HCT116 (cell line): ENCODE measurements at regions not wholly inside any gene's neighbourhood (a gene's known extent, or its start where the extent isn't known, plus 50 kb on each side); places are given as distances from the start of the nearest gene placed in this dataset.
"Not testable (repeated sequence)": the region's sequence is repeated elsewhere in the genome, so short reads cannot be mapped to it uniquely, and the experiment has no call there.

Experiments used
- ATAC-seq: fragments of 200-7000 bp; cut with Tn5 transposase; 2 replicates; pipeline ENCODE4 v1.9.1; 2020; ENCODE audit warnings: mild to moderate bottlenecking, moderate library complexity
- BruUV-seq: library from RNA; stranded (reverse); fragments of 400-500 nt; replicated peaks from 2 replicates; lab custom pipeline; 2021; lab: Mats Ljungman, UMichigan
- CTCF ChIA-PET: fragments of 300-600 bp; sonication (Branson Sonifier 250); formaldehyde crosslinking; loops from one replicate; lab custom pipeline; 2021; ENCODE audit warnings: antibody characterized with exemption; lab: Charles Lee
- POLR2A ChIA-PET: fragments of 300-600, 350-600 bp; sonication (Branson Sonifier 250); formaldehyde crosslinking; loops from one replicate; lab custom pipeline; 2021; ENCODE audit warnings: antibody characterized with exemption; lab: Charles Lee
- RAD21 ChIA-PET, 2 experiments: fragments of 300-600 bp; sonication (Branson Sonifier 250); formaldehyde crosslinking; loops; one replicate each; lab custom pipeline; 2023; ENCODE audit warnings: low total read pairs in 2 of 2; ENCODE audit not compliant: uncharacterized antibody in 2 of 2, unreplicated experiment in 2 of 2, low non-redundant PET in 1 of 2; lab: Charles Lee
- DNase-seq: peaks from one replicate; pipeline ENCODE4 v3.0.0-alpha.2; 2010; ENCODE audit warnings: low read depth, low spot score
- H2AFZ ChIP-seq: fragments of 200-600 bp; shearing (Covaris generic), sonication (generic); 2 replicates; pipeline ENCODE4 v1.6.1; 2017; ENCODE audit warnings: low read depth, mixed run types, mixed read lengths, antibody characterized with exemption, low read length; ENCODE audit not compliant: poor library complexity, severe bottlenecking
- H3K27ac ChIP-seq: 2 replicates; pipeline ENCODE4 v1.5.1; 2012; ENCODE audit warnings: low read depth, low read length
- H3K27me3 ChIP-seq: fragments of 200-600 bp; sonication (generic); 2 replicates; pipeline ENCODE4 v1.6.1; 2016; ENCODE audit warnings: mixed run types, low read length, mixed read lengths; ENCODE audit not compliant: insufficient read depth
- H3K36me3 ChIP-seq, 2 experiments: fragments of 200-500 bp in 1 of 2; fragments of 200-600 bp in 1 of 2; sonication (Bioruptor generic) in 1 of 2; sonication (generic) in 1 of 2; 2 replicates each; pipeline versions ENCODE4 v1.5.1 to v1.6.1; 2014 to 2016; ENCODE audit warnings: low read length in 2 of 2, inconsistent platforms in 1 of 2, mixed read lengths in 1 of 2, mixed run types in 1 of 2; ENCODE audit not compliant: insufficient read depth in 2 of 2, control insufficient read depth in 1 of 2
- H3K4me1 ChIP-seq, 2 experiments: fragments of 200-600 bp in 1 of 2; sonication (generic) in 1 of 2; 2 replicates each; pipeline versions ENCODE4 v1.5.1 to v1.6.1; 2012 to 2017; ENCODE audit warnings: low read length in 2 of 2, inconsistent platforms in 1 of 2, mild to moderate bottlenecking in 1 of 2, mixed read lengths in 1 of 2, mixed run types in 1 of 2, moderate library complexity in 1 of 2; ENCODE audit not compliant: insufficient read depth in 2 of 2, control insufficient read depth in 1 of 2
- H3K4me2 ChIP-seq: fragments of 200-600 bp; sonication (generic); 2 replicates; pipeline ENCODE4 v1.6.1; 2017; ENCODE audit warnings: mixed run types, low read length, mixed read lengths
- H3K4me3 ChIP-seq, 2 experiments: fragments of 200-600 bp in 1 of 2; sonication (generic) in 1 of 2; replicated peaks in 1 of 2; 2 replicates each; pipeline ENCODE4 v1.5.1; 2011 to 2016; ENCODE audit warnings: low read length in 2 of 2, control low read depth in 1 of 2, low read depth in 1 of 2, mild to moderate bottlenecking in 1 of 2, mixed read lengths in 1 of 2, mixed run types in 1 of 2
- H3K79me2 ChIP-seq: fragments of 200-600 bp; sonication (generic); 2 replicates; pipeline ENCODE4 v1.6.1; 2017; ENCODE audit warnings: mild to moderate bottlenecking, mixed run types, low read length, moderate library complexity, mixed read lengths; ENCODE audit not compliant: insufficient read depth
- H3K9ac ChIP-seq: fragments of 200-600 bp; sonication (generic); 2 replicates; pipeline ENCODE4 v1.6.1; 2016; ENCODE audit warnings: low read length, mixed read lengths
- H3K9me2 ChIP-seq: fragments of 200-600 bp; sonication (generic), shearing (Covaris generic); 2 replicates; pipeline ENCODE4 v1.6.1; 2017; ENCODE audit warnings: mixed run types, mild to moderate bottlenecking, moderate library complexity; ENCODE audit not compliant: insufficient read depth
- H3K9me3 ChIP-seq, 2 experiments: fragments of 200-500 bp in 1 of 2; fragments of 200-600 bp in 1 of 2; sonication (Bioruptor generic) in 1 of 2; sonication (generic) in 1 of 2; 2 replicates each; pipeline ENCODE4 v1.6.1; 2014 to 2017; ENCODE audit warnings: low read length in 2 of 2, mixed read lengths in 2 of 2, inconsistent platforms in 1 of 2, low read depth in 1 of 2, mild to moderate bottlenecking in 1 of 2, mixed run types in 1 of 2, moderate library complexity in 1 of 2; ENCODE audit not compliant: control insufficient read depth in 1 of 2, insufficient read depth in 1 of 2
- H4K20me1 ChIP-seq: fragments of 200-600 bp; sonication (generic), shearing (Covaris generic); 2 replicates; pipeline ENCODE4 v1.6.1; 2017; ENCODE audit warnings: mixed run types, mild to moderate bottlenecking, moderate library complexity; ENCODE audit not compliant: insufficient read depth
- ATF3 ChIP-seq: IDR thresholded peaks from 2 replicates; pipeline ENCODE4 v1.6.1; 2012
- CBX3 ChIP-seq: IDR thresholded peaks from 2 replicates; pipeline ENCODE4 v1.6.1; 2012; ENCODE audit warnings: low read depth
- CEBPB ChIP-seq: IDR thresholded peaks from 2 replicates; pipeline ENCODE4 v1.6.1; 2012; ENCODE audit warnings: low read depth
- CTCF ChIP-seq, 3 experiments: fragments of 200-600 bp in 1 of 3; sonication (generic) in 1 of 3; IDR thresholded peaks in 2 of 3; conservative IDR thresholded peaks in 1 of 3; 2 replicates each; pipeline ENCODE4 v1.5.1; 2012 to 2017; ENCODE audit warnings: low read depth in 2 of 3, low read length in 2 of 3, antibody characterized with exemption in 1 of 3, borderline replicate concordance in 1 of 3, control low read depth in 1 of 3, mild to moderate bottlenecking in 1 of 3, mixed read lengths in 1 of 3, mixed run types in 1 of 3, moderate library complexity in 1 of 3; ENCODE audit not compliant: insufficient read depth in 1 of 3
- EGR1 ChIP-seq: IDR thresholded peaks from 2 replicates; pipeline ENCODE4 v1.6.1; 2012; ENCODE audit warnings: low read depth
- ELF1 ChIP-seq: IDR thresholded peaks from 2 replicates; pipeline ENCODE4 v1.6.1; 2012; ENCODE audit warnings: low read depth, borderline replicate concordance
- EZH2 ChIP-seq: fragments of 200-600 bp; sonication (generic); IDR thresholded peaks from 2 replicates; pipeline ENCODE4 v1.6.1; 2017; ENCODE audit warnings: antibody characterized with exemption, mixed run types
- EZH2phosphoT487 ChIP-seq: fragments of 200-600 bp; IDR thresholded peaks from 2 replicates; pipeline ENCODE4 v1.6.1; 2018; ENCODE audit warnings: antibody characterized with exemption, borderline replicate concordance
- FOSL1 ChIP-seq: IDR thresholded peaks from 2 replicates; pipeline ENCODE4 v1.6.1; 2012; ENCODE audit warnings: low read depth
- JUND ChIP-seq: IDR thresholded peaks from 2 replicates; pipeline ENCODE4 v1.6.1; 2012
- MAX ChIP-seq: IDR thresholded peaks from 2 replicates; pipeline ENCODE4 v1.6.1; 2012
- POLR2A ChIP-seq: IDR thresholded peaks from 2 replicates; pipeline ENCODE4 v1.7.0; 2011; ENCODE audit warnings: borderline replicate concordance; ENCODE audit not compliant: insufficient read depth, insufficient read length; ENCODE audit errors: extremely low read depth
- POLR2AphosphoS5 ChIP-seq: IDR thresholded peaks from 2 replicates; pipeline ENCODE4 v1.6.1; 2011; ENCODE audit warnings: mild to moderate bottlenecking, low read depth, low read length, moderate library complexity
- RAD21 ChIP-seq: IDR thresholded peaks from 2 replicates; pipeline ENCODE4 v1.6.1; 2012; ENCODE audit warnings: low read depth, mild to moderate bottlenecking
- SIN3A ChIP-seq: IDR thresholded peaks from 2 replicates; pipeline ENCODE4 v1.6.1; 2012; ENCODE audit warnings: low read depth
- SP1 ChIP-seq: IDR thresholded peaks from 2 replicates; pipeline ENCODE4 v1.6.1; 2012; ENCODE audit warnings: low read depth
- SRF ChIP-seq: IDR thresholded peaks from 2 replicates; pipeline ENCODE4 v1.6.1; 2012; ENCODE audit warnings: low read depth
- TCF7L2 ChIP-seq: IDR thresholded peaks from 2 replicates; pipeline ENCODE4 v1.7.0; 2011; ENCODE audit warnings: borderline replicate concordance, inconsistent platforms; ENCODE audit not compliant: insufficient read depth, insufficient read length; ENCODE audit errors: extremely low read depth
- ZFX ChIP-seq: fragments of 450-650 bp; IDR thresholded peaks from 2 replicates; pipeline ENCODE4 v1.6.1; 2017
- ZNF274 ChIP-seq: fragments of 200-500 bp; sonication (Bioruptor generic); IDR thresholded peaks from 2 replicates; pipeline ENCODE4 v1.6.1; 2014; ENCODE audit warnings: mild to moderate bottlenecking, low read depth, low read length, inconsistent platforms
- intact Hi-C: fragments of 100-400 bp; cut with micrococcal nuclease; formaldehyde crosslinking; loops from 2 replicates; pipeline ENCODE4 v1.10.0; 2022

GRCh38 chr9:136602193-136602885, 56.5 kb upstream of the NOTCH1 start:
- ChIA-PET CTCF (no interaction called here), POLR2A (no interaction called here), RAD21 (no interaction called here)
- BruUV-seq: no TSS peak
- intact Hi-C loops: no loop called here
- H3K27me3 ChIP-seq: no peaks in the 10 kb centered on the region
- no peaks in the 10 kb centered on the region for H3K9me3 ChIP-seq
- H4K20me1 ChIP-seq: no peaks in the 10 kb centered on the region
- H3K9ac ChIP-seq: no peak overlapping the region
- H2AFZ ChIP-seq: no peak overlapping the region
- ATAC-seq (no peak), DNase-seq (no peak)
- no peak overlapping the region for H3K27ac ChIP-seq
- H3K4me2 ChIP-seq: no peak overlapping the region
- no peaks in the 10 kb centered on the region for H3K9me2 ChIP-seq
- TF ChIP-seq JUND (no peak), SP1 (no peak), EZH2 (no peak), SRF (no peak), TCF7L2 (no peak), POLR2A (no peak), FOSL1 (no peak), CBX3 (no peak), CTCF (IDR thresholded peaks at IDR 0.05 in 2 of 3, conservative IDR thresholded peaks at IDR 0.05 in 1 of 3; ENCODE audit: borderline replicate concordance in 1 of 3, insufficient read depth in 1 of 3, low read depth in 2 of 3, low read length in 2 of 3) (no peak), RAD21 (no peak), ZFX (no peak), ATF3 (no peak), ZNF274 (no peak), ELF1 (no peak), POLR2AphosphoS5 (no peak), EGR1 (no peak), EZH2phosphoT487 (no peak), MAX (no peak), CEBPB (no peak), SIN3A (no peak)
- H3K4me1 ChIP-seq: peaks cover 0 to 12% of the 10 kb centered on the region in 2 experiments; a peak in 3 of 4 replicates
- H3K79me2 ChIP-seq: no peaks in the 10 kb centered on the region
- no peak overlapping the region for H3K4me3 ChIP-seq
- no peaks in the 10 kb centered on the region for H3K36me3 ChIP-seq

- not testable (repeated sequence) for BruUV-seq
Measured at GRCh38 chr9:136601250-136601973, 55.6 kb upstream of the NOTCH1 start.

More at GRCh38 chr9:136601250-136601973, 55.6 kb upstream of the NOTCH1 start:
- H3K9me2 ChIP-seq, RAD21 ChIA-PET, H3K27me3 ChIP-seq, CTCF ChIA-PET, H3K9me3 ChIP-seq, H3K27ac ChIP-seq, H3K4me3 ChIP-seq, intact Hi-C loops, H3K9ac ChIP-seq, DNase-seq, H4K20me1 ChIP-seq, ATAC-seq, H2AFZ ChIP-seq, H3K4me2 ChIP-seq, POLR2A ChIA-PET, H3K4me1 ChIP-seq, H3K79me2 ChIP-seq, H3K36me3 ChIP-seq: not testable (repeated sequence)
